ENCODE measurements at regions not wholly inside any gene's neighbourhood (a gene's known extent, or its start where the extent isn't known, plus 50 kb on each side); places are given as distances from the start of the nearest gene placed in this dataset.

- no peaks in the 10 kb centered on the region for H3K36me3 ChIP-seq (ENCODE audit: control insufficient read depth, insufficient read depth, low read length)
- Mint-ChIP-seq H3K36me3 (no peaks in the 10 kb centered on the region), H3K4me1 (no peaks in the 10 kb centered on the region), H3K4me3 (no peak overlapping the region), H3K27ac (peak overlapping the region in 1 of 3 donors; percentile 77), H3K27me3 (no peaks in the 10 kb centered on the region), H3K9me3 (peaks cover 1 to 24% (median 10%) of the 10 kb centered on the region in 7 donors)
- H3K27me3 ChIP-seq (ENCODE audit: control insufficient read depth, insufficient read depth, low read length) = no peaks in the 10 kb centered on the region
- H3K27ac ChIP-seq (ENCODE audit: insufficient read depth, low read length, poor library complexity, severe bottlenecking) = no peak overlapping the region
- no peaks in the 10 kb centered on the region for H3K4me1 ChIP-seq (ENCODE audit: control insufficient read depth, insufficient read depth, low read length, poor library complexity, severe bottlenecking)
- no peak for ATAC-seq (ENCODE audit: low read depth in 2 of 2)
- H3K4me3 ChIP-seq (ENCODE audit: low read depth, low read length) = no peak overlapping the region
- no peaks in the 10 kb centered on the region for H3K9me3 ChIP-seq (ENCODE audit: control insufficient read depth in 2 of 2, low read length in 2 of 2)
- no peak for DNase-seq
Observed at GRCh38 chr6:18792866-18793265, 405.7 kb downstream of the RNF144B start.

DNA sequence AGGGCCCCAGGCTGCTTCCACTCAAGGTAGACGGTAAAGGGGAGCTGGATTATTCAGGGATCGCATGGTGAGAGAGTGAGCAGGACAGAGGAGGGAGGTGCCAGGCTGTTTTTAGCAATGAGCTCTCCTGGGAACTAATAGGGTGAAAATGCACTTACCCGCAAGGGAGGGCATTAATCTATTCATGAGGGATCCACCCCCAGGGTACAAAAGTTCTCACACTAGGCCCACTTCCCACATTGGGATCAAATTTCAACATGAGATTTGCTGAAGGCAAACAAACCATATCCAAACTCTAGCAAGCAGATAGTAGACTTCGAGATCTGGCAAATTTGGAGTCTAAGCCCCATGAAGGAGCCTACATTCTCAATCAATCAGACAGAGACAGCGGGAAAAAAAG is 408.6 kb downstream of the RNF144B start:
- Histone ChIP-seq H3K27me3 (ENCODE audit: control insufficient read depth, insufficient read depth, low read length) (no peaks in the 10 kb centered on the region), H3K4me3 (ENCODE audit: low read depth, low read length) (no peak overlapping the region), H3K4me1 (ENCODE audit: control insufficient read depth, insufficient read depth, low read length, poor library complexity, severe bottlenecking) (no peaks in the 10 kb centered on the region), H3K36me3 (ENCODE audit: control insufficient read depth, insufficient read depth, low read length) (no peaks in the 10 kb centered on the region), H3K27ac (ENCODE audit: insufficient read depth, low read length, poor library complexity, severe bottlenecking) (no peak overlapping the region), H3K9me3 (ENCODE audit: control insufficient read depth in 2 of 2, low read length in 2 of 2) (peaks cover 0 to 2% of the 10 kb centered on the region in 2 experiments)
- no peak for DNase-seq
- Mint-ChIP-seq H3K27me3 (no peaks in the 10 kb centered on the region), H3K4me1 (no peaks in the 10 kb centered on the region), H3K27ac (no peak overlapping the region), H3K36me3 (no peaks in the 10 kb centered on the region), H3K4me3 (no peak overlapping the region), H3K9me3 (peaks cover 1 to 15% (median 11%) of the 10 kb centered on the region in 7 donors)
- ATAC-seq (ENCODE audit: low read depth in 2 of 2) = no peak

DNA sequence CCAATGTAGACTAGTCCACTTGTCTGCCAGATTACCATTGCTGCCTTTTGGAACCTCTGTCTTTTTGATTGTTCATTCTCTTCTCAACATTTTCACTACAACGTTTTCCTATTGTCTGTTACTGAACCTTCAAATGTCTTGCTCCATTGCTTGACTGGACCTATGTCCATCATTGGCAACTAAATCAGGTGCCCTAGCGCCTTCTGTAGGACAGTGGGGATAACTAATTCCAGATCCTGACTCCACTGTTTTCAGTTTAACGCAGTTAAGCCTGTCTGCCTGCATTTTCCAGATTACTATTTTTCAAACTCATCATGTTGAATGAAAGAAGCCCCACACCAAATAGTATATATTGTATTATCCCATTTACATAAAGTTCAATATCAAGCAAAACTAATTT is 433.6 kb downstream of the RNF144B start:
- H3K4me3 ChIP-seq (ENCODE audit: low read depth, low read length) = no peak overlapping the region
- no peaks in the 10 kb centered on the region for H3K4me1 Mint-ChIP-seq
- ATAC-seq (ENCODE audit: low read depth in 2 of 2) (no peak), DNase-seq (no peak)
- H3K27me3 ChIP-seq (ENCODE audit: control insufficient read depth, insufficient read depth, low read length) = no peaks in the 10 kb centered on the region
- no peak overlapping the region for H3K27ac Mint-ChIP-seq
- H3K9me3 ChIP-seq (ENCODE audit: control insufficient read depth in 2 of 2, low read length in 2 of 2) = peaks cover 14 to 16% of the 10 kb centered on the region in 2 experiments
- no peak overlapping the region for H3K27ac ChIP-seq (ENCODE audit: insufficient read depth, low read length, poor library complexity, severe bottlenecking)
- H3K9me3 Mint-ChIP-seq = peaks cover 0 to 24% (median 8%) of the 10 kb centered on the region in 7 donors
- H3K36me3 Mint-ChIP-seq = no peaks in the 10 kb centered on the region
- H3K4me3 Mint-ChIP-seq = no peak overlapping the region
- H3K4me1 ChIP-seq (ENCODE audit: control insufficient read depth, insufficient read depth, low read length, poor library complexity, severe bottlenecking) = no peaks in the 10 kb centered on the region
- no peaks in the 10 kb centered on the region for H3K36me3 ChIP-seq (ENCODE audit: control insufficient read depth, insufficient read depth, low read length)
- no peaks in the 10 kb centered on the region for H3K27me3 Mint-ChIP-seq

DNA sequence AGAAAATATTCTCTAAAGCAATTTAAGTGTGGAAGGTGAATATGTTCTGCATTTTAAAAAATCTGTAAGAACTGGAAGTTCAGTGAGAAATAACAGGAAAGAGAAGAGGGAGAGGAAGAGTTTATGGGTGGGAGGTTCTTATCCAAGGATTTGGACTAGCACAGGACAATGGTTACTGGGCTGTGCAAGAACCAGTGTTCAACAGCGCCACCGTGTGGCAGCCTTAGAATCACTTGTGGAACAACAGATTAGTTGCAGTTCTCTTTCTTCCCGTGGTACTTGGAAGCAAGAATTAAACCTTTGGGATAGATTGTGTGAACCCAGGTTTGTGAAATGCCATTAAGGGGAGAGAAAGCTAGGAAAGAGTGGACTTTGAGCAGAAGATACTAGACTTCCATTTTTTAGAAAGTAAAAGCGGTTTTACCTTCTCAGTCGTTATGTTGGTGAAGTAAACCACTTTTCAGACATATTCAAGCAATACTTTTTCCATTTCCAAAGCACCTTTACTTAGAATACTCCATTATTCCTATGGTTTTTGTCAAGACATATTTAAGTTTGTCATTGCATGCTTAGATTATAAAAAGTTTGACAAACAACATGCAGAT is 436.7 kb downstream of the RNF144B start:
- H3K27ac Mint-ChIP-seq = no peak overlapping the region
- peaks cover 4 to 38% (median 12%) of the 10 kb centered on the region in 7 donors for H3K9me3 Mint-ChIP-seq
- no peak overlapping the region for H3K27ac ChIP-seq (ENCODE audit: insufficient read depth, low read length, poor library complexity, severe bottlenecking)
- H3K27me3 Mint-ChIP-seq = no peaks in the 10 kb centered on the region
- peak in 1 of 3 donors; percentile 37 for DNase-seq
- H3K9me3 ChIP-seq (ENCODE audit: control insufficient read depth in 2 of 2, low read length in 2 of 2) = peaks cover 16 to 20% of the 10 kb centered on the region in 2 experiments
- H3K4me1 Mint-ChIP-seq = no peaks in the 10 kb centered on the region
- ATAC-seq (ENCODE audit: low read depth in 2 of 2) = no peak
- no peaks in the 10 kb centered on the region for H3K4me1 ChIP-seq (ENCODE audit: control insufficient read depth, insufficient read depth, low read length, poor library complexity, severe bottlenecking)
- no peak overlapping the region for H3K4me3 ChIP-seq (ENCODE audit: low read depth, low read length)
- no peaks in the 10 kb centered on the region for H3K27me3 ChIP-seq (ENCODE audit: control insufficient read depth, insufficient read depth, low read length)
- H3K4me3 Mint-ChIP-seq = no peak overlapping the region
- no peaks in the 10 kb centered on the region for H3K36me3 Mint-ChIP-seq
- H3K36me3 ChIP-seq (ENCODE audit: control insufficient read depth, insufficient read depth, low read length) = no peaks in the 10 kb centered on the region

GRCh38 chr6:18829272-18829870 is 442.2 kb downstream of the RNF144B start:
- ATAC-seq (ENCODE audit: low read depth in 2 of 2) = no peak
- no peaks in the 10 kb centered on the region for H3K27me3 Mint-ChIP-seq
- Histone ChIP-seq H3K4me1 (ENCODE audit: control insufficient read depth, insufficient read depth, low read length, poor library complexity, severe bottlenecking) (no peaks in the 10 kb centered on the region), H3K4me3 (ENCODE audit: low read depth, low read length) (no peak overlapping the region), H3K27me3 (ENCODE audit: control insufficient read depth, insufficient read depth, low read length) (no peaks in the 10 kb centered on the region), H3K9me3 (ENCODE audit: control insufficient read depth in 2 of 2, low read length in 2 of 2) (peaks cover under 1 to 8% of the 10 kb centered on the region in 2 experiments), H3K36me3 (ENCODE audit: control insufficient read depth, insufficient read depth, low read length) (no peaks in the 10 kb centered on the region), H3K27ac (ENCODE audit: insufficient read depth, low read length, poor library complexity, severe bottlenecking) (no peak overlapping the region)
- H3K36me3 Mint-ChIP-seq = no peaks in the 10 kb centered on the region
- H3K4me1 Mint-ChIP-seq = no peaks in the 10 kb centered on the region
- no peak overlapping the region for H3K27ac Mint-ChIP-seq
- no peak overlapping the region for H3K4me3 Mint-ChIP-seq
- H3K9me3 Mint-ChIP-seq = peaks cover 4 to 19% (median 10%) of the 10 kb centered on the region in 7 donors
- no peak for DNase-seq

- Histone ChIP-seq H3K4me3 (ENCODE audit: low read depth, low read length) (no peak overlapping the region), H3K27me3 (ENCODE audit: control insufficient read depth, insufficient read depth, low read length) (no peaks in the 10 kb centered on the region), H3K9me3 (ENCODE audit: control insufficient read depth in 2 of 2, low read length in 2 of 2) (peaks cover 0 to 3% of the 10 kb centered on the region in 2 experiments), H3K36me3 (ENCODE audit: control insufficient read depth, insufficient read depth, low read length) (no peaks in the 10 kb centered on the region), H3K27ac (ENCODE audit: insufficient read depth, low read length, poor library complexity, severe bottlenecking) (no peak overlapping the region), H3K4me1 (ENCODE audit: control insufficient read depth, insufficient read depth, low read length, poor library complexity, severe bottlenecking) (no peaks in the 10 kb centered on the region)
- Mint-ChIP-seq H3K27ac (no peak overlapping the region), H3K9me3 (peaks cover 0 to 17% (median 5%) of the 10 kb centered on the region in 7 donors), H3K4me1 (no peaks in the 10 kb centered on the region), H3K36me3 (no peaks in the 10 kb centered on the region), H3K4me3 (no peak overlapping the region), H3K27me3 (no peaks in the 10 kb centered on the region)
- no peak for DNase-seq
- ATAC-seq (ENCODE audit: low read depth in 2 of 2) = no peak
Observed at GRCh38 chr6:18835976-18836375, 448.8 kb downstream of the RNF144B start.

- DNase-seq (no peak), ATAC-seq (ENCODE audit: low read depth in 2 of 2) (no peak)
- H3K4me3 Mint-ChIP-seq = no peak overlapping the region
- Histone ChIP-seq H3K27ac (ENCODE audit: insufficient read depth, low read length, poor library complexity, severe bottlenecking) (no peak overlapping the region), H3K4me1 (ENCODE audit: control insufficient read depth, insufficient read depth, low read length, poor library complexity, severe bottlenecking) (no peaks in the 10 kb centered on the region), H3K36me3 (ENCODE audit: control insufficient read depth, insufficient read depth, low read length) (no peaks in the 10 kb centered on the region), H3K27me3 (ENCODE audit: control insufficient read depth, insufficient read depth, low read length) (no peaks in the 10 kb centered on the region), H3K9me3 (ENCODE audit: control insufficient read depth in 2 of 2, low read length in 2 of 2) (peaks cover 0 to 3% of the 10 kb centered on the region in 2 experiments), H3K4me3 (ENCODE audit: low read depth, low read length) (no peak overlapping the region)
- no peaks in the 10 kb centered on the region for H3K27me3 Mint-ChIP-seq
- H3K36me3 Mint-ChIP-seq = no peaks in the 10 kb centered on the region
- no peak overlapping the region for H3K27ac Mint-ChIP-seq
- peaks cover 0 to 22% (median 5%) of the 10 kb centered on the region in 7 donors for H3K9me3 Mint-ChIP-seq
- H3K4me1 Mint-ChIP-seq = no peaks in the 10 kb centered on the region
Observed at GRCh38 chr6:18837013-18837412, 449.9 kb downstream of the RNF144B start.

- Histone ChIP-seq H3K4me3 (ENCODE audit: low read depth, low read length) (no peak overlapping the region), H3K36me3 (ENCODE audit: control insufficient read depth, insufficient read depth, low read length) (no peaks in the 10 kb centered on the region), H3K27me3 (ENCODE audit: control insufficient read depth, insufficient read depth, low read length) (no peaks in the 10 kb centered on the region), H3K4me1 (ENCODE audit: control insufficient read depth, insufficient read depth, low read length, poor library complexity, severe bottlenecking) (no peaks in the 10 kb centered on the region), H3K9me3 (ENCODE audit: control insufficient read depth in 2 of 2, low read length in 2 of 2) (peaks cover 3 to 7% of the 10 kb centered on the region in 2 experiments), H3K27ac (ENCODE audit: insufficient read depth, low read length, poor library complexity, severe bottlenecking) (no peak overlapping the region)
- Mint-ChIP-seq H3K9me3 (peaks cover 0 to 32% (median 5%) of the 10 kb centered on the region in 7 donors), H3K36me3 (no peaks in the 10 kb centered on the region), H3K4me3 (no peak overlapping the region), H3K4me1 (no peaks in the 10 kb centered on the region), H3K27ac (no peak overlapping the region), H3K27me3 (no peaks in the 10 kb centered on the region)
- no peak for DNase-seq
- no peak for ATAC-seq (ENCODE audit: low read depth in 2 of 2)
Observed at GRCh38 chr6:18842534-18842933, 455.4 kb downstream of the RNF144B start.

Data from CD4-positive, CD25-positive, alpha-beta regulatory T cell (primary cell).